ENCODE measurements at regions not wholly inside any gene's neighbourhood (a gene's known extent, or its start where the extent isn't known, plus 50 kb on each side); places are given as distances from the start of the nearest gene placed in this dataset.

DNA sequence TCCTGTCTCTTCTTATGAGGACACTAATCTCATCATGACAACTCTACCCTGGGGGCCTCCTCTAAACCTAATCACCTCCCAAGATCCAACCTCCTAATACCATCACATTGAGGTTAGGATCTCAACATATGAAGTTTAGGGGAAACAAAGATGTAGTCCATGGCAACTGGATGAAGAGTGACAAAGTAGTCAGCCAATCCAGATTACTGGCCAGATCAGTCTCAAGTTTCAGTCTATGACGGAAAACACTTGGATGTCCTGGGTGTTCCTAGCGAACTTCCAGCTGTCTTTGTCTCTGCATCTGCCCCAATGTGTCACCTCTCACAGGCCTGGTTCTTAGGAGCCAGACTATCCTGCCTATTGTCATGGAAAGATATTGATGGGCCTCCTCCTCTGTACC is 630.8 kb downstream of the AACS start:
- Mint-ChIP-seq H3K9me3 (no peaks in the 10 kb centered on the region), H3K27me3 (ENCODE audit: low read depth) (peaks cover 17% of the 10 kb centered on the region), H3K27ac (no peak overlapping the region), H3K36me3 (no peaks in the 10 kb centered on the region), H3K4me3 (no peak overlapping the region), H3K4me1 (no peaks in the 10 kb centered on the region)
- no peak for DNase-seq (ENCODE audit: low spot score in 2 of 2, unreplicated experiment in 2 of 2)
- TF ChIP-seq, protein P1, sequence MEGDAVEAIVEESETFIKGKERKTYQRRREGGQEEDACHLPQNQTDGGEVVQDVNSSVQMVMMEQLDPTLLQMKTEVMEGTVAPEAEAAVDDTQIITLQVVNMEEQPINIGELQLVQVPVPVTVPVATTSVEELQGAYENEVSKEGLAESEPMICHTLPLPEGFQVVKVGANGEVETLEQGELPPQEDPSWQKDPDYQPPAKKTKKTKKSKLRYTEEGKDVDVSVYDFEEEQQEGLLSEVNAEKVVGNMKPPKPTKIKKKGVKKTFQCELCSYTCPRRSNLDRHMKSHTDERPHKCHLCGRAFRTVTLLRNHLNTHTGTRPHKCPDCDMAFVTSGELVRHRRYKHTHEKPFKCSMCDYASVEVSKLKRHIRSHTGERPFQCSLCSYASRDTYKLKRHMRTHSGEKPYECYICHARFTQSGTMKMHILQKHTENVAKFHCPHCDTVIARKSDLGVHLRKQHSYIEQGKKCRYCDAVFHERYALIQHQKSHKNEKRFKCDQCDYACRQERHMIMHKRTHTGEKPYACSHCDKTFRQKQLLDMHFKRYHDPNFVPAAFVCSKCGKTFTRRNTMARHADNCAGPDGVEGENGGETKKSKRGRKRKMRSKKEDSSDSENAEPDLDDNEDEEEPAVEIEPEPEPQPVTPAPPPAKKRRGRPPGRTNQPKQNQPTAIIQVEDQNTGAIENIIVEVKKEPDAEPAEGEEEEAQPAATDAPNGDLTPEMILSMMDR (IDR thresholded peaks at IDR 0.05; ENCODE audit: unreplicated experiment) = no peak

DNA sequence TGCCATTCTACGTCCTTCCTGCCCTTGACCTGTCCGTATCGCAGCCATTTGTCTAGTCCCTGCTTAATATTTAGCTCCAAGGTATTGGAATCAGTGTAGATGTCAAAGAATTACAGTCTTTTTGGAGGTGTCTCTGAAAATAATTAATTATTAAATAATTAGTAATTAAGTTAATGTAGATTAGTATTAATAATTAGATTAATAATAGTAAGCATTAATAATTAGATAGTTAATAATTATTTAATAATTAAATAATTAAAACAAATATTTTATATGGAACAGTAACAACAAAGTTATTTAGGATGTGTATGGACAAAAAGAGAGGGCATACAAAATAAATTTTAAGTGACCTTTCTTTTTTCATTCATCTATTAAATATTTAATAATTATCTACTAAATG is 639.6 kb downstream of the AACS start:
- Mint-ChIP-seq H3K4me3 (no peak overlapping the region), H3K27me3 (ENCODE audit: low read depth) (no peaks in the 10 kb centered on the region), H3K27ac (no peak overlapping the region), H3K4me1 (no peaks in the 10 kb centered on the region), H3K36me3 (no peaks in the 10 kb centered on the region), H3K9me3 (peaks cover 12% of the 10 kb centered on the region)
- TF ChIP-seq, protein P1 (IDR thresholded peaks at IDR 0.05; ENCODE audit: unreplicated experiment) = no peak
- DNase-seq (ENCODE audit: low spot score in 2 of 2, unreplicated experiment in 2 of 2) = no peak

DNA sequence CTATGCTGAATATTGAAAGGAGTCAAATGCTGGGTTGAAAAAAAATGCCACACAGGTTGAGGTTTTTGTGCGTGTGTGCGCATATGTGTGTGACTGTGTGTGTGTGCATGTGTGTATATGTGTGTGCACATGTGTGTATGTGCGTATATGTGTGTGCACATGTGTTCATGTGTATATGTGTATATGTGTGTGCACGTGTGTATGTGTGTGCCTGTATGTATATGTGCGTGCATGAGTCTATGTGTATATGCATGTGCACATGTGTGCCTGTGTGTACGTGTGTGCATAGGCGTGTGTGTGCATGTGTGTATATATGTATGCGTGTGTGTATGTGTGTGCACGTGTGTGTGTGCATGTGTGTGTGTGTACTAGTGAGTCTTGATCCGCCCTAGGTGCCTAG is 655.7 kb downstream of the AACS start:
- DNase-seq (ENCODE audit: low spot score in 2 of 2, unreplicated experiment in 2 of 2) = no peak
- Mint-ChIP-seq H3K9me3 (peaks cover 63% of the 10 kb centered on the region), H3K27me3 (ENCODE audit: low read depth) (no peaks in the 10 kb centered on the region), H3K4me3 (no peak overlapping the region), H3K4me1 (no peaks in the 10 kb centered on the region), H3K27ac (no peak overlapping the region), H3K36me3 (peaks cover 5% of the 10 kb centered on the region)
- TF ChIP-seq, protein P1 (IDR thresholded peaks at IDR 0.05; ENCODE audit: unreplicated experiment) = no peak

DNA sequence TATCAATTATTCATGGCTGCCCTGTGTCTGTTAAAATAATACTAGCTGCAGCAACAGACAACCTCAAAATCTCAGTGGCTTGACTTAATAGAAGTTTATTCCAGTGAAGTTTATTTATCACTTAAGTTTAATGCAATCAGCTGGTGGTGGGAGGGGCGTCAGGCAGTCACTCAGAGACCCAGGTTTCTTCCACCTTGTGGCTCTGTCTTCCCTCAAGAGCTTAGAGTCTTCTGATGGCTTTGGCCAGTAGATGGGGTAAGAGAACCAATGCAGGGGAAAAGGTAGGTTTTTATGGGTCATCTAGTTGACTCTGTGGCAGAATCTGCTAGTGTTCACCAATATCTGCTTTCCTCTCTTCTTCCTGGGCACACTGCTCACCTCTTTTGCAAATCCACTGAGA is 668.9 kb downstream of the AACS start:
- peaks cover 42% of the 10 kb centered on the region for H3K9me3 Mint-ChIP-seq
- no peak overlapping the region for H3K4me3 Mint-ChIP-seq
- H3K36me3 Mint-ChIP-seq = no peaks in the 10 kb centered on the region
- H3K27me3 Mint-ChIP-seq (ENCODE audit: low read depth) = no peaks in the 10 kb centered on the region
- TF ChIP-seq, protein P1 (IDR thresholded peaks at IDR 0.05; ENCODE audit: unreplicated experiment) = no peak
- no peak overlapping the region for H3K27ac Mint-ChIP-seq
- H3K4me1 Mint-ChIP-seq = no peaks in the 10 kb centered on the region
- DNase-seq (ENCODE audit: low spot score in 2 of 2, unreplicated experiment in 2 of 2) = no peak

DNA sequence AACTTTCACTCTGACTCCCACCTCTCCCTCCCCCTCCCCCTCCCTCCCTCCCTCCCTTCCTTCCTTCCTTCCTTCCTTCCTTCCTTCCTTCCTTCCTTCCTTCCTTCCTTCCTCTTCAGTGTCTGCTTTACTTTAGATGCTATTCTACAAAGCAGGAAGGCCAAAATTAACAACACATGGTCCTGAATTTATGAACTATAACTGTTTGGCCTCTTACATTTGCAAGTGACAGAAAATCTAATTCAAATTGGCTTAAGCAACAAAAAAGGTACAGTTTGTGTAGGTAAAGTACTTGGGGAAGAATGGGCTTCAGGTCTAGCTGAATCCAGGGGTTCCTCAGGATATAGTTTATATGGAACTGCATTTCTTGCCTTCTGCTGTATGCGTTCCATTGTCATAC is 673.0 kb downstream of the AACS start:
- H3K4me3 Mint-ChIP-seq = no peak overlapping the region
- H3K9me3 Mint-ChIP-seq = peaks cover 63% of the 10 kb centered on the region
- no peaks in the 10 kb centered on the region for H3K4me1 Mint-ChIP-seq
- H3K27ac Mint-ChIP-seq = no peak overlapping the region
- no peak for DNase-seq (ENCODE audit: low spot score in 2 of 2, unreplicated experiment in 2 of 2)
- H3K36me3 Mint-ChIP-seq = no peaks in the 10 kb centered on the region
- H3K27me3 Mint-ChIP-seq (ENCODE audit: low read depth) = no peaks in the 10 kb centered on the region
- TF ChIP-seq, protein P1 (IDR thresholded peaks at IDR 0.05; ENCODE audit: unreplicated experiment) = no peak

DNA sequence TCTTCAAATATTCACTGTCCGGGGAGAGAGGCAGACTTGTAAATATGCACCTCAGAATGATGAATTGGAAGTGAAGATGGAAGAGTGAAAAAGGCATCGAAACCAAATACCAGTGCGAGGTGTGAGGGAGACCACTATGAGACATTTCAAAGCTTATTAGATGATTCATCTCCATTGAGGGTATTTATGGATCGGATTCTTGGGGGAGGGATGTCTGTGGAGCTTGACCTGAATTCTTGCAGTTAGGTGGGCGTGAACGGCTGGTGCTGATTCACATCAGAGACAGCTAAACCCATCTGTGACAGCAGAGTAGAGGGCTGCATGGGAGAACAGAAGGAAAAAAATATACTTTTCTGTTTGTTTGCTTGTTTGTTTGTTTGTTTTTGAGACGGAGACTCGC is 677.2 kb downstream of the AACS start:
- peaks cover 51% of the 10 kb centered on the region for H3K9me3 Mint-ChIP-seq
- no peaks in the 10 kb centered on the region for H3K27me3 Mint-ChIP-seq (ENCODE audit: low read depth)
- no peaks in the 10 kb centered on the region for H3K4me1 Mint-ChIP-seq
- H3K36me3 Mint-ChIP-seq = no peaks in the 10 kb centered on the region
- no peak overlapping the region for H3K27ac Mint-ChIP-seq
- no peak overlapping the region for H3K4me3 Mint-ChIP-seq
- no peak for DNase-seq (ENCODE audit: low spot score in 2 of 2, unreplicated experiment in 2 of 2)
- TF ChIP-seq, protein P1 (IDR thresholded peaks at IDR 0.05; ENCODE audit: unreplicated experiment) = no peak

All from mesothelial cell of epicardium (in vitro differentiated cells).